MG63 (cell line): ENCODE measurements at regions not wholly inside any gene's neighbourhood (a gene's known extent, or its start where the extent isn't known, plus 50 kb on each side); places are given as distances from the start of the nearest gene placed in this dataset.

Source experiments
- DNase-seq: peaks from one replicate; pipeline ENCODE4 v3.0.0-alpha.2; 2020
- H3K27me3 ChIP-seq: fragments of 250-450 bp; sonication (Bioruptor Pico); 2 replicates; pipeline ENCODE4 v1.5.1; 2020; ENCODE audit warnings: mild to moderate bottlenecking, moderate library complexity
- H3K36me3 ChIP-seq: fragments of 250-450 bp; sonication (Bioruptor Pico); 2 replicates; pipeline ENCODE4 v1.5.1; 2020; ENCODE audit warnings: mild to moderate bottlenecking, moderate library complexity
- H3K4me3 ChIP-seq: fragments of 250-450 bp; sonication (Bioruptor Pico); 2 replicates; pipeline ENCODE4 v1.5.1; 2020; ENCODE audit warnings: mild to moderate bottlenecking, moderate library complexity
- H3K9me3 ChIP-seq: fragments of 250-450 bp; sonication (Bioruptor Pico); 2 replicates; pipeline ENCODE4 v1.5.1; 2020; ENCODE audit warnings: mild to moderate bottlenecking, moderate library complexity

DNA sequence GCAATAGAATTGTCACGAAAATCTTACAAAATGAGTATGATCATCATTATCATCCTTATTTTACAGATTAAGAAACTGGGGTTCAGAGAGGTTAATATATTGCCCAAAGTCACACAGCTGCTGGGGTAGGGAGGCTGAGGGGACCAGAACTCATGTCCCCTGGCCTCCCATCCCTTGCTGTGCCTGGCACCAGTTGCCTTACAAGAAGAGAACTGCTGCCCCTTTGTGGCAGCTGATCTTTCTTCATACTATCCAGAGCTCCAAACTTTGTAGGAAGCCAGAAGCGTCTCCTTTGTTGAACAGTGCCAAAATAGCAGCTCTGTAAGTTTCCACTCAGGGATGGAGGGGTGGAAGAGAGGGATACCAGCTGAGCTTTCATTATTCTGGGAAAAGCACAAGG lies 236.8 kb upstream of the TBC1D5 start:
- no peaks in the 10 kb centered on the region for H3K36me3 ChIP-seq
- DNase-seq = no peak
- H3K4me3 ChIP-seq = no peak overlapping the region
- no peaks in the 10 kb centered on the region for H3K27me3 ChIP-seq
- no peaks in the 10 kb centered on the region for H3K9me3 ChIP-seq

DNA sequence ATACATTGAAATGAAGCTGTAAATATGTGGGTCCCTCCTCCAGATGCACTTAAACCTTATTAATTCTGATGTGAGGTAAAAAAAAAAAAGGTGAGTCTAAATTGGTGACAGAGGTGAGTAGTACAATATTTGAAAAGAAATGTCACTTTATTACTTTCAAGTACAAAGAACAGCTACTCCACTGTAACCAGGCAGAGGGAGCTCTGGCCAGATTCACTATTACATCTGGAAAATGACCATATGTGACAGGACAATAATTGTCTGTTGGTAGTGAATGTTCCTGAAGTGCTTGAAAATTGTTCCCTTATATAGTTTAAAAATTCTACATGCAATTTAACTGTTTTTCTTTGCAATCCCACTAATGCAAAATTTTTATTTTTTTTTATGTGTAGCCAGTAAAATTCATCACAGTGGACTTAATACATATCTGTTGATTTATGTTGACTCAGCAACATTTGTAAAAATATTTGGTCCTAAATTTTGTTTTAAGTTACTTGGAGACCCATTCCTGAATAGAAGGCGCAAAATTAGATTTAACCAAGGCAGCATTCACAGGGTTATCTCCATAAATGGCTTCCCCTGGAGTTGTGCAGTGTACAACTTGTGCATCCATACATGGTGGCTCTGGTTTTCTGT lies 231.9 kb upstream of the TBC1D5 start:
- Histone ChIP-seq H3K9me3 (no peaks in the 10 kb centered on the region), H3K4me3 (no peak overlapping the region), H3K27me3 (no peaks in the 10 kb centered on the region), H3K36me3 (no peaks in the 10 kb centered on the region)
- DNase-seq = no peak

DNA sequence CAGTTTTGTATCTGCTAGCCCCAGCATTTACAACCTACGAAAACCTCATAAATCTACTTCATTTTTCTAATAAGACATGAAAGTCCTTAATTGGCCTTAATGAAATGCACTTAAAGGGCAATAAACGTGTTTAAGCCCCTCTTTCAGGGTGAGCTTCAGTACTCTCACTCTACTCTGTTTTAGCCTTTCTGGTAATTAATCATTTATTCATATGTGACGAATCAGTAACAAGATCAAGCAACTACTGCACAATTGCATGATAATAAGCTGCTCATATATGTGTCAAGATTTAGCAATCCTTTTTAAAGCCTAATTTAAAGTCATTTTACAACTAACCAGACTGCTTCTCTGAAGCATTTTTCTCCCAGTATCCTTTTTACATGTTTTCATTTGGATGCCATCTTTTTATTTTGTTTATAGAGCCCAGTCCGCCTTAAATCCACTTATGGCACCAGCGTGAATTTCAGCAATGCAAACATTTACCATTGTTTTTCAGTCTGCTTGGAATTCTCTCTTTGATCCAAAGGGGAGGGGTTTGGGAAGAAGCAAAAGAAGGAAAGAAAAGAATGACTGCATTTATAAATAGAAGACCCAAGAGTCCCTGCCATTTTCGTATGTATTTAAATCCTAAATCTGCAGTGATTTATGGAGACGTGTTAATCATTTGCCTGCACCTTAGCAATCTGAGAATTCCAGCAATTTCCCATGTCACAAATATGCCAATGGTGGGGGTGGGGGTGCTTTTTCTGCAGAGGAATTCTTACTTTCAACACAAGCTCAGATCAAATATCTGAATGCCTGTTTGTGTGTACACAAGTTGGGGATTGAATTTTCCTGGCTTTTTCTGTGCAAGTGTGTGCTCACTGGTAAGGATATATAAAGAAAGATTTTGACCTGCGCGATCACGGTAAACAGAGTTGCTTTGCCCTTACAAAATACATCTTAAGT lies 230.8 kb upstream of the TBC1D5 start:
- Histone ChIP-seq H3K27me3 (no peaks in the 10 kb centered on the region), H3K36me3 (no peaks in the 10 kb centered on the region), H3K9me3 (no peaks in the 10 kb centered on the region), H3K4me3 (no peak overlapping the region)
- DNase-seq = no peak

DNA sequence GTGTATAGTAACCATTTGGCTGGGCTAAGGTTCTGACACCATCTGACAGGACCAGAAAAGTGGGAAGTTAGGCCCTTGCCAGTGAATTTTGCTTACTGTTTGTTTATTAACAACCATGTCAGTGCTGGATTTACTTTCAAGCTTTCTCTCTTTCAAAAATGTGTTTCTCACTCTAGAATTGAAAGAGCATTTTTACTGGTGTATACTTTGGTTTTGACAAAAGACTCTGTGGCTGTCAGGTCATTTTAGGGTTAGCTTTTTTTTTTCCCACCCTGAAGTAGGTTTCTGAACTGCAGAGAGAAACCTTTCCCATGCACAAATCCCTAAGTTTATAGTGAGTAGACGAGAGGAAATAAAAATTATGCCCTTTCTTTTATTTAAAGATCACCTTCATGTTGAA lies 230.0 kb upstream of the TBC1D5 start:
- H3K4me3 ChIP-seq = no peak overlapping the region
- no peak for DNase-seq
- H3K9me3 ChIP-seq = no peaks in the 10 kb centered on the region
- no peaks in the 10 kb centered on the region for H3K27me3 ChIP-seq
- no peaks in the 10 kb centered on the region for H3K36me3 ChIP-seq

DNA sequence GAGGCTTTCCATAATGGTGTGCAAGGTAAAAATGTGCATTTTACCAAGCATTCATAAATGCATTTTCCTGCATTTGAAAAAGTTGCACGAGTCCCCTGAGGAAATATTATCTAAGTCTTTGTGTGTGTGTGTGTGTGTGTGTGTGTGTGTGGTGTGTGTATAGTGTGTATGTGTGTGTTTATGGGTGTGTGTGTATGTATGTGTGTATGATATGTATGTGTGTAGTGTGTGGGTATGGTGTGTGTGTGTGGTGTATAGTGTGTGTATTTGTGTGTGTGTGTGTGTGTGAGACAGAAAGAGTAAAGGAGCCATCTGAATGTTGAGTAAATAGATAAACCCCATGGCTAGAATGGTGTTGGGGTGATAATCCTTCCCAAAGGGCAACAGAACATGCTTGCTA lies 229.6 kb upstream of the TBC1D5 start:
- Histone ChIP-seq H3K9me3 (no peaks in the 10 kb centered on the region), H3K27me3 (no peaks in the 10 kb centered on the region), H3K4me3 (no peak overlapping the region), H3K36me3 (no peaks in the 10 kb centered on the region)
- no peak for DNase-seq

DNA sequence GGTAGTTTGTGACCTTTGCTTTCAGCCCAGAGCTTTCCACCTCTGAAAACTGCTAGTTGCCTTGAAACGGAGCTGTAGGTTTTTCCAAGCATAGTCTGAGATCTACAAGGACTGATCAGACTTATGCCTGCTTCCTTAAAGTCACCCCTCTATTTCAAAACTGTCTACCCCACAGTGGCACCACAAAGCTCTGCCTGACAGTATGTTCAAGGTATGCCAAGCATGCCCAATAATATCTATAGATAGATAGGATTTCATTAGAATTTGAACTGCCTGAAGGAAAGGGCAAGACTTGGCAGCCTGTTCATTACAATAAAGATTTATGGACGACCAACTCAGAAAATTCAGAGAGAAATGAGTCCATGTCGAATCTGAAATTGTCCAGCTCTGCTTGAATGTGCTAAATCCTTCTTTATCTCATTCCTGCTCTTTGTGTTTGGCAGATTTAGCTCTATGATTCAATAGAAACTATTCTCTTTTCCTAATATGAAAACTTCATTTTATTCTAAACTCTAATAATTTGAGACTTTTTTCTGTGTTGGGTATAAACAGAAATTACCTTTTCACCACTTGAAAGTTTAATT lies 227.6 kb upstream of the TBC1D5 start:
- H3K9me3 ChIP-seq = no peaks in the 10 kb centered on the region
- no peaks in the 10 kb centered on the region for H3K36me3 ChIP-seq
- H3K27me3 ChIP-seq = no peaks in the 10 kb centered on the region
- no peak overlapping the region for H3K4me3 ChIP-seq
- DNase-seq = no peak

DNA sequence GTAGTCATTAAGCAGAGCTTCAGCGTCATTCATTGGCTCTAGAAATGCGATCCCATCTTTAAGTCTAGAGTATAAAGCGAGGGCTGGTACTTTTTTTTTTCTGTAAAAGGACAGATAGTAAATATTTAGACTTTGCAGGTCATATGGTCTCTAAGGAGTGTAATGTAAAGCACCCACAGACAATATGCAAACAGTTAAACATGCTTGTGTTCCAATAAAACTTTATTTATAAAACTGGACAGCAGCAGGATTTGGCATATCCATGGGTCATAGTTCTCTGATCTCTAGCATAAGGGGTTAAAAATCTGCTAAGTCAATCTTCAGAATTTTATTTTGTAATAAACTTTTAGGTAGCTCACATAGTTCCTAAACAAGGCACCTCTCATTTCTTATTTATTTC lies 226.8 kb upstream of the TBC1D5 start:
- no peak overlapping the region for H3K4me3 ChIP-seq
- no peaks in the 10 kb centered on the region for H3K9me3 ChIP-seq
- H3K36me3 ChIP-seq = no peaks in the 10 kb centered on the region
- no peaks in the 10 kb centered on the region for H3K27me3 ChIP-seq
- DNase-seq = no peak

DNA sequence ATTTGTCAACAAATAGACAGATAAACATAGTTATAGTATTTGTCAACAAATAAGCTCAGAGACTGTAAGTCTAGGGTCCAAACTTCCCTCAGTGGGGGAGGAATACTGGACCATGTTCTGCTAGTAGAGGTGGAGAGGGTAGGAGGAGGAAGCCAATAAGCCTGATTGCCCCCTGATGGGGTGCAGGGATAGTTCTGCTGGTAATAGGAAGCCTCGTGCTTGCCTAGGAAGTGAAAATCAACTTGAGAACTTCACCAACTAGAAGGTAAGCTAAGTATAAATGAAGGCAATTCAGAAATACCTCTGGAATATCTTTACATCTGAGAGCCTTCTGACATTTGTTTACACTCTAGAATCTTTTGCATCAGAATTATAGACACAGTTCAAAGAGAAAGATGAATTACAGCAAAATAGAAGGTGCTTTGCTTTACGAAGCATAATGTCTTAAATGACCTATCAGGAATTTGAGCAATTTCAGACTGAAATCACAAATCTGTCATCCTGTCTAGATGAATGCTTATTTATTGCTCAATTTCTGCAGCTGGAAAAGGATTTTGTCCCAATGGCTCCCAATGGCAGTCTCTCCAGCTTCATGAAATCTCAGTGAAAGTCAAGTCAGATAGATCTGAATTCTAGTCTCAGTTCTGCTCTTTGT lies 225.6 kb upstream of the TBC1D5 start:
- Histone ChIP-seq H3K4me3 (no peak overlapping the region), H3K27me3 (no peaks in the 10 kb centered on the region), H3K36me3 (no peaks in the 10 kb centered on the region), H3K9me3 (no peaks in the 10 kb centered on the region)
- DNase-seq = no peak

DNA sequence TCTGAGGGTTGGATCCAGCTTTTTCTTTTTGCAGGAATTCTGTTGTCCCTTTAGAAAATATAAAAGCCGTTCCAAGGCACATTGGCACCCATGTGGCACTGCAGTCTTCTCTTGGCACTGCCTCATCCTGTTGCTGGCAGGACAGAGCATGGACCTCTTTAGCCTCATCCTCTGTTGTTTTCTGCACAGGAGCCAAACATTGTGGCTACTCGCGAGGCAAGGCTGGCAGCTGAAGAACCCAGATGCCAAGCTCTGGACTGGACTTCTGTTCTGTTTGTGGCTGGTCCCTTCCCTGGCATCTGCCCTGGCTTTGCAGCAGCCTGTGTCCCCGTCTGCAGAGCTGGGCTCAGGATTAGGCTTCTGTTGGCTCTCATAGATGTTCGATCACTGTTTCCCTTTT lies 224.7 kb upstream of the TBC1D5 start:
- no peak for DNase-seq
- Histone ChIP-seq H3K27me3 (no peaks in the 10 kb centered on the region), H3K9me3 (no peaks in the 10 kb centered on the region), H3K4me3 (no peak overlapping the region), H3K36me3 (no peaks in the 10 kb centered on the region)

DNA sequence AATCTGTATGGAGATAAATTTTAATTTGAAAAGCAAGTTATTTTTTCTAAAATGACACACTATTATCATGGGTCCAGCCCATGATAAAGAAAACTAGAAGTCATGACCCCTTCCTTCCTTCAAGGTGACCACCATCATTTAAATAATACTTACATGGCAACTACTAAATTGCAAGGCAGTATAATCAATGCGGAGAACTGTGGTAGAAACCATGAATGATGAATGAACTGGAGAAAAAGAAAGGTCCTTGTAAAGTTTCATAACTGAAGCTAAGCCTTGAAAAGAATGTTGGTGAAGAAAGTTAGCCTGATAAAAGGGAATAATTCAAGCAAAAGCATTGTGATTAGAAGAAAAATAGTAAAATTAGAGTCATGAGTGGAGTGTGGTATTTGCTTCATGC lies 222.9 kb upstream of the TBC1D5 start:
- no peaks in the 10 kb centered on the region for H3K27me3 ChIP-seq
- no peaks in the 10 kb centered on the region for H3K9me3 ChIP-seq
- H3K4me3 ChIP-seq = no peak overlapping the region
- no peaks in the 10 kb centered on the region for H3K36me3 ChIP-seq
- no peak for DNase-seq

DNA sequence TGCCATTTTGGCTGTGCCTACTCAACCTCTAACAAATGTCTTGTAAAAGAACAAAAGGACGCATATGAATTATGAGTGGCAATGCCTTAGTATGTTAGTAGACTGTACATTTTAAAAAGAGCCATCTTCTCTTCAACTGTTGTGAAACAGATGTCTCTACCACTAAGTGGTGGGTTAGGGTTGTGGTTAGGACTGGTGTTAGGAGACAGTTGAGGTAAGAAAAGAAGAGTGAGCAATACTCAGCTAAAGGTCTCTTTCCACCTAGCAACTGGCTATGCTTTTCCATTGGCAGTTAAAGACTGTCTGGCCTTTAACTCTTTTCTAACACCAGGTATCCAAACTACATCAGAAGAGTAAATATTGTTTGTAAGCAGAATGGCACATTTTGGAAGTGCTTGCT lies 221.7 kb upstream of the TBC1D5 start:
- no peak for DNase-seq
- H3K9me3 ChIP-seq = no peaks in the 10 kb centered on the region
- H3K36me3 ChIP-seq = no peaks in the 10 kb centered on the region
- no peak overlapping the region for H3K4me3 ChIP-seq
- no peaks in the 10 kb centered on the region for H3K27me3 ChIP-seq

DNA sequence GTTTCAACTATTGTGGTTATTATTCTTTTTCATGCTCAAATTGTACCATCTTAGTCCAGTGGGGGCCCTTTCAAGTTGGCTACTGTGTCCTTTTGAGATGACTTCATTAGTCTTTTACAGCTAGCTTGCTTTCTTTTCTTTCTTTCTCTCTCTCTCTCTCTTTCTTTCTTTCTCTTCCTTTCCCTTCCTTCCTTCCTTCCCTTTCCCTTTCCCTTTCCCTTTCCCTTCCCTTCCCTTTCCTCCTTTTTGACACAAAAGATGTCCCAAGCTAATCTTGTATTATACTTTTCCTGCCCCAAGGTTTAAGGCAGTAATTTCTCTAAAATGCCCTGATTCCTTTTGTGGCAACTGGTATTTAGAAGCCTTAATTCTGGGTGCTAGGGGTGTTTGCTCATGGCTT lies 213.0 kb upstream of the TBC1D5 start:
- DNase-seq = no peak
- Histone ChIP-seq H3K36me3 (no peaks in the 10 kb centered on the region), H3K4me3 (no peak overlapping the region), H3K27me3 (no peaks in the 10 kb centered on the region), H3K9me3 (no peaks in the 10 kb centered on the region)

DNA sequence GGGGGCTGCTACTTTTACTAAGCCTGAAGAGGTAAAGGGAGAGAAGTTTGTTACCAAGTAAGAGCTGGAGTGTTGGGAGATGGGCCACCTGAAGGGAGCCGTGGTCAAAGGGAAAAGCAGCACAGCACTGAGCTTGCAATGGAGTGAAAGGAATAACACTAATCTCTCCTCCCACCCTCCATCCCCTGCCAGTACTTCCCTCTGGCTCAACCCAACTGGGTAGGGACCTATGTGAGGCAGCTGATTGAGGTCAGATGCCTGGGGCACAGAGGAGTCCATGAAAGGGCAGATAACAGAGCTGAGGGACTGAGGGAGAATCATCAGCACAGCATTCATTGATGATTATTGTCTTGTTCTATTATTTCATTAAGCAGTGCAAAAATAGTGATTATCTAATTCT lies 212.4 kb upstream of the TBC1D5 start:
- Histone ChIP-seq H3K36me3 (no peaks in the 10 kb centered on the region), H3K9me3 (no peaks in the 10 kb centered on the region), H3K4me3 (no peak overlapping the region), H3K27me3 (no peaks in the 10 kb centered on the region)
- DNase-seq = no peak

DNA sequence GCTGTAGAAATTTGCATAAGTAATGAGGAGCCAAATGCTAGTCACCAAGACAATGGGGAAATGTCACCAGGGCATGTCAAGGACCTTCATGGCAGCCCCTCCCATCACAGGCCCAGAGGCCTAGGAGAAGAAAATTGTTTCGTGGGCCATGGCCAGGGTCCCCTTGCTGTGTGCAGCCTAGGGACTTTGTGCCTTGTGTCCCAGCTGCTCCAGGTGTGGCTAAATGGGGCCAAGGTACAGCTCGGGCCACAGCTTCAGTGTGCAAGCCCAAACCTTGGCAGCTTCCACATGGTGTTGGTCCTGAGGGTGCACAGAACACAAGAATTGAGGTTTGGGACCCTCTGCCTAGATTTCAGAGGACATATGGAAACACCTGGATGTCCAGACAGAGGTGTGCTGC lies 208.8 kb upstream of the TBC1D5 start:
- Histone ChIP-seq H3K9me3 (no peaks in the 10 kb centered on the region), H3K27me3 (no peaks in the 10 kb centered on the region), H3K4me3 (no peak overlapping the region), H3K36me3 (no peaks in the 10 kb centered on the region)
- no peak for DNase-seq

DNA sequence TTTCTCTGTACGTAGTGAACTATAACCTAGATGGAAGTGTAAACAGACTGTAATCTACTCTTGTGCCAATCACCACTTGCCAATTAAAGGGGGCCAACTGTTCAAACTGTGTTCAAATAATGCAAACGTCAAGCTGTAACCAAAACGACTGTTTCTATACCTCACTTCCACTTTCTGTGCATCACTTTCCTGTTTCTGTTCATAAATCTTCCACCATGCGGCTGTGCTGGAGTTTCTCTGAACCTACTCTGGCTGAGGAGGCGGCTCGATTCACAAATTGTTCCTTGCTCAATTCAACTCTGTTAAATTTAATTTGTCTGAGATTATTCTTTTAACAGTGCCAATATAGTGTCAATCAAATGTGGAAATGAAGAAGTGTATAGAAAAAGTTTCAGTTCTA lies 206.7 kb upstream of the TBC1D5 start:
- Histone ChIP-seq H3K36me3 (no peaks in the 10 kb centered on the region), H3K4me3 (no peak overlapping the region), H3K9me3 (no peaks in the 10 kb centered on the region), H3K27me3 (no peaks in the 10 kb centered on the region)
- DNase-seq = no peak

DNA sequence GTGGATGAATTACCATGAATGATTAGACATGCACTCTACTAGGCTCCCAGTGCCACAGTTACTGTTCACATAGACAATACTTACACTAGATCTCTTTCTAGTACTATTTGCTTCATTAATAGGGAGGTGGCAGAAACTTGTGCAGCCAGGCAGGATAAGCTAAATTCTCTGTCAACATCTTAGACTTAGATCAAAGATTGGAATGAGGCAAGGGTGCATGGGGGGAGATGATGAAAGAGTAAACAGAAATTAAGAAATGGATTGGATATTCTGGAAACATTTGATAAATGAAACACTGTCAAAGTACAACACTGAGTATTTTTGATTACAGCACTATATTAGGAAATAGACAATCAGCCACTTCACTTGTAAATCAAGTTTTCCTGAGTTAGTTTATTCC lies 205.4 kb upstream of the TBC1D5 start:
- no peaks in the 10 kb centered on the region for H3K27me3 ChIP-seq

DNA sequence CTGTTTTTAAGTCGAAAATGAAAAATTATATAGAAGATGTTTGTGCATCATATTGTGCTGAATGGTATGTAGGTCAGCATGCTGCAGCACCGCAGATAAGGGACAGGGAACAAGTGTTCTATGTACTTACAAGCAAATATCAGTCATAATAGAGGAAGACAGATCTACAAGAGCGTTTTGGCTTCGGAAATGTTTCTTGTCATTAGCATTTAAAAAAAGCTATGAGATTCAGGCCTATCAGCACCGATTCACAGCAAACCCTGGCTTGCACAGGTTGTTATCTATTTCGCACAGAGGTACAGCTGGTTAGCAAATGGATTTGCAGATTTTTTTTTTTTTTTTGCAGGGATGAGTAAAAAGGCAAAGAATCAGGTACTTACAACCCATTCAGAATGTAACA lies 204.2 kb upstream of the TBC1D5 start:
- Histone ChIP-seq H3K36me3 (no peaks in the 10 kb centered on the region), H3K9me3 (no peaks in the 10 kb centered on the region), H3K4me3 (no peak overlapping the region), H3K27me3 (no peaks in the 10 kb centered on the region)
- no peak for DNase-seq

More for the DNA sequence above, 205.4 kb upstream of the TBC1D5 start:
- Histone ChIP-seq H3K36me3 (no peaks in the 10 kb centered on the region), H3K9me3 (no peaks in the 10 kb centered on the region), H3K4me3 (no peak overlapping the region)
- DNase-seq = no peak
